ENCODE measurements at regions not wholly inside any gene's neighbourhood (a gene's known extent, or its start where the extent isn't known, plus 50 kb on each side); places are given as distances from the start of the nearest gene placed in this dataset.

DNA sequence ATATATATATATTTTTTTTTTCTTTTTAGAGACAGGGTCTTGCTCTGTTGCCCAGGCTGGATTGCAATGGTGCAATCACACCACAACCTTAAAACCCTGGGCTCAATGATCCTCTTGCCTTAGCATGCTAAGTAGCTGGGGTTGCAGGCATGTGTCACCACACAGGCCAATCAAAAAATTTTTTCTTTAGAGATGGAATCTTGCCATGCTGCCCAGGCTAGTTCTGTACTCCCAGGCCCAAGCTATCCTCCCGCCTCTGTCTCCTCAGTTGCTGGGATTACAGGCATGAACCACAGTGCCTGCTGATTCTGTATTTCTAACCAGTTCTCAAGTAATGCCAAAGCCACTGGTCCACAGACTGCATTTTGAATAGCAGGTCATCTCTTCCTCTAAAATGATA, 291.3 kb upstream of the ZPLD1 start:
- TF ChIP-seq RXRA (IDR thresholded peaks at IDR 0.05; ENCODE audit: borderline replicate concordance, low read depth), result no peak
- TF ChIP-seq CTCF (IDR thresholded peaks at IDR 0.05), result no peak
- TF ChIP-seq RCOR1 (IDR thresholded peaks at IDR 0.05; ENCODE audit: low read length), result no peak
- no peak for TF ChIP-seq EP300 (IDR thresholded peaks at IDR 0.05; ENCODE audit: borderline replicate concordance in 1 of 2, low read depth in 1 of 2, low read length in 1 of 2)
- TF ChIP-seq, protein P1, sequence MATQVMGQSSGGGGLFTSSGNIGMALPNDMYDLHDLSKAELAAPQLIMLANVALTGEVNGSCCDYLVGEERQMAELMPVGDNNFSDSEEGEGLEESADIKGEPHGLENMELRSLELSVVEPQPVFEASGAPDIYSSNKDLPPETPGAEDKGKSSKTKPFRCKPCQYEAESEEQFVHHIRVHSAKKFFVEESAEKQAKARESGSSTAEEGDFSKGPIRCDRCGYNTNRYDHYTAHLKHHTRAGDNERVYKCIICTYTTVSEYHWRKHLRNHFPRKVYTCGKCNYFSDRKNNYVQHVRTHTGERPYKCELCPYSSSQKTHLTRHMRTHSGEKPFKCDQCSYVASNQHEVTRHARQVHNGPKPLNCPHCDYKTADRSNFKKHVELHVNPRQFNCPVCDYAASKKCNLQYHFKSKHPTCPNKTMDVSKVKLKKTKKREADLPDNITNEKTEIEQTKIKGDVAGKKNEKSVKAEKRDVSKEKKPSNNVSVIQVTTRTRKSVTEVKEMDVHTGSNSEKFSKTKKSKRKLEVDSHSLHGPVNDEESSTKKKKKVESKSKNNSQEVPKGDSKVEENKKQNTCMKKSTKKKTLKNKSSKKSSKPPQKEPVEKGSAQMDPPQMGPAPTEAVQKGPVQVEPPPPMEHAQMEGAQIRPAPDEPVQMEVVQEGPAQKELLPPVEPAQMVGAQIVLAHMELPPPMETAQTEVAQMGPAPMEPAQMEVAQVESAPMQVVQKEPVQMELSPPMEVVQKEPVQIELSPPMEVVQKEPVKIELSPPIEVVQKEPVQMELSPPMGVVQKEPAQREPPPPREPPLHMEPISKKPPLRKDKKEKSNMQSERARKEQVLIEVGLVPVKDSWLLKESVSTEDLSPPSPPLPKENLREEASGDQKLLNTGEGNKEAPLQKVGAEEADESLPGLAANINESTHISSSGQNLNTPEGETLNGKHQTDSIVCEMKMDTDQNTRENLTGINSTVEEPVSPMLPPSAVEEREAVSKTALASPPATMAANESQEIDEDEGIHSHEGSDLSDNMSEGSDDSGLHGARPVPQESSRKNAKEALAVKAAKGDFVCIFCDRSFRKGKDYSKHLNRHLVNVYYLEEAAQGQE (IDR thresholded peaks at IDR 0.05; ENCODE audit: low read depth, low read length), result no peak
- no peak for TF ChIP-seq TAF1 (IDR thresholded peaks at IDR 0.05; ENCODE audit: borderline replicate concordance, low read depth, low read length)
- TF ChIP-seq FOXJ3 (CRISPR knock-in tag; IDR thresholded peaks at IDR 0.05), result no peak
- no peak for TF ChIP-seq CHD2 (IDR thresholded peaks at IDR 0.05; ENCODE audit: low read length, partially characterized antibody)
- TF ChIP-seq SIN3A (IDR thresholded peaks at IDR 0.05; ENCODE audit: borderline replicate concordance, low read depth, low read length), result no peak
- no peak for TF ChIP-seq EZH2phosphoT487 (IDR thresholded peaks at IDR 0.05; ENCODE audit: borderline replicate concordance, low read depth)
- no peak for TF ChIP-seq GATA2 (CRISPR knock-in tag; IDR thresholded peaks at IDR 0.05)
- no peak for TF ChIP-seq YY1 (IDR thresholded peaks at IDR 0.05; ENCODE audit: low read depth)
- no peak for TF ChIP-seq POLR2AphosphoS5 (IDR thresholded peaks at IDR 0.05; ENCODE audit: low read depth, low read length)
